Stimulated activated CD8-positive, alpha-beta memory T cell treated with anti-CD3 and anti-CD28 coated beads, Interleukin-2, amount 100 ng/mL, for 48 hours (primary cell): ENCODE measurements at regions not wholly inside any gene's neighbourhood (a gene's known extent, or its start where the extent isn't known, plus 50 kb on each side); places are given as distances from the start of the nearest gene placed in this dataset.

Experiments used
- DNase-seq, 2 donors: peaks; one replicate each; pipeline ENCODE4 v3.0.0-alpha.2; 2020; ENCODE audit warnings: low read depth in 2 of 2

GRCh38 chr15:70556151-70556741 is 207.1 kb downstream of the UACA start:
- no peak for DNase-seq

GRCh38 chr15:70555713-70556112 is 207.6 kb downstream of the UACA start:
- DNase-seq: no peak

- DNase-seq: no peak
These were observed 215.4 kb downstream of the UACA start for GRCh38 chr15:70547846-70548487.

GRCh38 chr15:70545526-70545925 is 217.8 kb downstream of the UACA start:
- no peak for DNase-seq

- DNase-seq: no peak
These were observed 221.8 kb downstream of the UACA start for GRCh38 chr15:70541511-70541910.

GRCh38 chr15:70539912-70540530 is 223.3 kb downstream of the UACA start:
- DNase-seq: no peak

- no peak for DNase-seq
These were observed 223.9 kb downstream of the UACA start for GRCh38 chr15:70539409-70539808.

GRCh38 chr15:70538278-70538677 is 225.1 kb downstream of the UACA start:
- DNase-seq: no peak

- no peak for DNase-seq
These were observed 227.4 kb downstream of the UACA start for GRCh38 chr15:70535955-70536338.

- no peak for DNase-seq
These were observed 228.0 kb downstream of the UACA start for GRCh38 chr15:70535071-70535954.

- no peak for DNase-seq
These were observed 229.2 kb downstream of the UACA start for GRCh38 chr15:70533931-70534742.

- no peak for DNase-seq
These were observed 230.7 kb downstream of the UACA start for GRCh38 chr15:70532531-70533186.

GRCh38 chr15:70531576-70531975 is 231.8 kb downstream of the UACA start:
- DNase-seq: no peak

- DNase-seq: no peak
These were observed 232.5 kb downstream of the UACA start for GRCh38 chr15:70530906-70531305.

- no peak for DNase-seq
These were observed 232.9 kb downstream of the UACA start for GRCh38 chr15:70530503-70530902.

- DNase-seq: no peak
These were observed 233.3 kb downstream of the UACA start for GRCh38 chr15:70530017-70530499.

- no peak for DNase-seq
These were observed 234.5 kb downstream of the UACA start for GRCh38 chr15:70528816-70529215.

GRCh38 chr15:70528270-70528706 is 235.1 kb downstream of the UACA start:
- DNase-seq: peak in 1 of 2 donors; percentile 33

GRCh38 chr15:70526974-70527325 is 236.4 kb downstream of the UACA start:
- no peak for DNase-seq

GRCh38 chr15:70526221-70526973 is 237.0 kb downstream of the UACA start:
- no peak for DNase-seq
